SK-N-SH (cell line): ENCODE measurements at regions not wholly inside any gene's neighbourhood (a gene's known extent, or its start where the extent isn't known, plus 50 kb on each side); places are given as distances from the start of the nearest gene placed in this dataset.

Source experiments
- CTCF ChIA-PET: fragments of 300-600, 350-600 bp; formaldehyde crosslinking; extraction: SDS; loops from one replicate; lab custom pipeline; 2021; lab: Yijun Ruan, JAX
- POLR2A ChIA-PET: fragments of 350-600 bp; sonication (Branson Sonifier 250); formaldehyde crosslinking; extraction: SDS; loops from one replicate; lab custom pipeline; 2020; ENCODE audit warnings: antibody characterized with exemption, inconsistent platforms; lab: Yijun Ruan, JAX
- DNase-seq: peaks from one replicate; pipeline ENCODE4 v3.0.0; 2012
- H2AFZ ChIP-seq: fragments of 200-600 bp; sonication (generic); 2 replicates; pipeline ENCODE4 v1.8.1; 2016; ENCODE audit warnings: antibody characterized with exemption, mild to moderate bottlenecking, low read depth
- H3F3A ChIP-seq: fragments of 200-600 bp; sonication (generic); replicated peaks from 2 replicates; pipeline ENCODE3; 2016; ENCODE audit warnings: antibody characterized with exemption, mild to moderate bottlenecking; ENCODE audit not compliant: insufficient read depth
- H3K27ac ChIP-seq, 2 experiments: fragments of 200-500 bp in 1 of 2; fragments of 200-600 bp in 1 of 2; sonication (Bioruptor generic) in 1 of 2; sonication (generic), shearing (Covaris generic) in 1 of 2; 2 replicates each; pipeline versions ENCODE4 v1.5.1 to v1.6.1; 2014 to 2016; ENCODE audit warnings: low read depth in 2 of 2, inconsistent platforms in 1 of 2, low read length in 1 of 2, mild to moderate bottlenecking in 1 of 2, mixed read lengths in 1 of 2
- H3K27me3 ChIP-seq: fragments of 200-600 bp; sonication (generic), shearing (Covaris generic); 2 replicates; pipeline ENCODE4 v1.6.1; 2016; ENCODE audit warnings: mixed run types; ENCODE audit not compliant: insufficient read depth
- H3K36me3 ChIP-seq, 2 experiments: fragments of 200-500 bp in 1 of 2; fragments of 200-600 bp in 1 of 2; sonication (Bioruptor generic) in 1 of 2; sonication (generic) in 1 of 2; replicated peaks in 1 of 2; 2 replicates each; pipeline versions ENCODE3 to v1.5.1; 2014 to 2016; ENCODE audit warnings: low read length in 1 of 2, mild to moderate bottlenecking in 1 of 2; ENCODE audit not compliant: insufficient read depth in 2 of 2, control insufficient read depth in 1 of 2
- H3K4me1 ChIP-seq, 2 experiments: fragments of 200-500 bp in 1 of 2; fragments of 200-600 bp in 1 of 2; sonication (Bioruptor generic) in 1 of 2; sonication (generic), shearing (Covaris generic) in 1 of 2; 2 replicates each; pipeline versions ENCODE4 v1.5.1 to v1.6.1; 2014 to 2016; ENCODE audit warnings: low read depth in 1 of 2, low read length in 1 of 2, mixed run types in 1 of 2; ENCODE audit not compliant: insufficient read depth in 2 of 2, control insufficient read depth in 1 of 2
- H3K4me2 ChIP-seq: fragments of 200-600 bp; sonication (generic), shearing (Covaris generic); 2 replicates; pipeline ENCODE4 v1.6.1; 2017; ENCODE audit warnings: mixed run types
- H3K4me3 ChIP-seq, 2 experiments: fragments of 200-500 bp in 1 of 2; fragments of 200-600 bp in 1 of 2; sonication (Bioruptor generic) in 1 of 2; sonication (generic), shearing (Covaris generic) in 1 of 2; 2 replicates each; pipeline versions ENCODE4 v1.5.1 to v1.8.1; 2014 to 2016; ENCODE audit warnings: low read depth in 2 of 2, inconsistent platforms in 1 of 2, low read length in 1 of 2, mild to moderate bottlenecking in 1 of 2, mixed read lengths in 1 of 2, moderate library complexity in 1 of 2
- H3K79me2 ChIP-seq: fragments of 200-600 bp; sonication (generic); 2 replicates; pipeline ENCODE4 v1.8.1; 2017; ENCODE audit warnings: mild to moderate bottlenecking; ENCODE audit not compliant: insufficient read depth
- H3K9ac ChIP-seq: fragments of 200-600 bp; sonication (generic); 2 replicates; pipeline ENCODE4 v1.6.1; 2017; ENCODE audit warnings: mixed run types
- H3K9me2 ChIP-seq: fragments of 200-600 bp; sonication (generic); 2 replicates; pipeline ENCODE4 v1.6.1; 2017; ENCODE audit warnings: mixed run types
- H3K9me3 ChIP-seq: fragments of 200-600 bp; sonication (generic); 2 replicates; pipeline ENCODE4 v1.6.1; 2017; ENCODE audit warnings: mixed run types, mild to moderate bottlenecking, moderate library complexity
- H4K20me1 ChIP-seq: fragments of 200-600 bp; sonication (generic); 2 replicates; pipeline ENCODE4 v1.6.1; 2017; ENCODE audit warnings: mild to moderate bottlenecking, mixed run types; ENCODE audit not compliant: insufficient read depth
- CHD2 ChIP-seq: fragments of 150-350 bp; IDR thresholded peaks from 2 replicates; pipeline ENCODE4 v1.6.1; 2018; ENCODE audit warnings: low read length; ENCODE audit not compliant: partially characterized antibody
- ELF1 ChIP-seq: IDR thresholded peaks from 2 replicates; pipeline ENCODE4 v1.4.0; 2012
- EP300 ChIP-seq, 2 experiments: IDR thresholded peaks; 2 replicates each; pipeline versions ENCODE4 v1.4.0 to v1.6.1; 2012; ENCODE audit warnings: borderline replicate concordance in 1 of 2, low read depth in 1 of 2, low read length in 1 of 2
- EZH2phosphoT487 ChIP-seq: fragments of 200-600 bp; sonication (generic); IDR thresholded peaks from 2 replicates; pipeline ENCODE4 v1.6.1; 2017; ENCODE audit warnings: low read depth, mixed run types, mild to moderate bottlenecking, antibody characterized with exemption, moderate library complexity, borderline replicate concordance
- FOSL2 ChIP-seq: IDR thresholded peaks from 2 replicates; pipeline ENCODE4 v1.4.0; 2012; ENCODE audit warnings: low read depth, mild to moderate bottlenecking, moderate library complexity, borderline replicate concordance
- FOXJ3 ChIP-seq: sonication (generic); formaldehyde crosslinking; IDR thresholded peaks from 2 replicates; pipeline ENCODE4 v1.5.1; 2020; ENCODE audit warnings: mild to moderate bottlenecking, missing genetic modification reagents
- GABPA ChIP-seq: IDR thresholded peaks from 2 replicates; pipeline ENCODE4 v1.4.0; 2012; ENCODE audit warnings: low read depth, mild to moderate bottlenecking
- GATA2 ChIP-seq: sonication (generic); formaldehyde crosslinking; IDR thresholded peaks from 2 replicates; pipeline ENCODE4 v1.5.0; 2020; ENCODE audit warnings: mild to moderate bottlenecking, missing genetic modification reagents
- MEF2A ChIP-seq: IDR thresholded peaks from 2 replicates; pipeline ENCODE4 v1.4.0; 2012; ENCODE audit warnings: low read depth, borderline replicate concordance
- MXI1 ChIP-seq: IDR thresholded peaks from 2 replicates; pipeline ENCODE4 v1.6.1; 2012; ENCODE audit warnings: mild to moderate bottlenecking, low read depth, low read length, improper control_type of control experiment
- NFIC ChIP-seq: IDR thresholded peaks from 2 replicates; pipeline ENCODE4 v1.4.0; 2012; ENCODE audit warnings: borderline replicate concordance
- NRF1 ChIP-seq: IDR thresholded peaks from 2 replicates; pipeline ENCODE4 v1.6.1; 2012; ENCODE audit warnings: low read depth, mild to moderate bottlenecking, low read length
- RFX5 ChIP-seq: IDR thresholded peaks from 2 replicates; pipeline ENCODE4 v1.6.1; 2012; ENCODE audit warnings: mild to moderate bottlenecking, improper control_type of control experiment, low read length
- RXRA ChIP-seq: IDR thresholded peaks from 2 replicates; pipeline ENCODE4 v1.4.0; 2012; ENCODE audit warnings: low read depth, mild to moderate bottlenecking, borderline replicate concordance
- TCF12 ChIP-seq: IDR thresholded peaks from 2 replicates; pipeline ENCODE4 v1.4.0; 2012
- TEAD4 ChIP-seq: IDR thresholded peaks from 2 replicates; pipeline ENCODE4 v1.4.0; 2012; ENCODE audit warnings: mild to moderate bottlenecking, borderline replicate concordance; ENCODE audit not compliant: insufficient read depth
- YY1 ChIP-seq: IDR thresholded peaks from 2 replicates; pipeline ENCODE4 v1.4.0; 2012; ENCODE audit warnings: low read depth, mild to moderate bottlenecking
- WGBS: methylation state at CpG from one replicate; pipeline ENCODE4 v1.1.6; 2017; ENCODE audit warnings: low lambda C conversion rate; 5-methylcytosine and 5-hydroxymethylcytosine counted together
- TF ChIP-seq, protein P1 (sequence below): IDR thresholded peaks from 2 replicates; pipeline ENCODE4 v1.4.0; 2012; ENCODE audit warnings: low read depth
- TF ChIP-seq, protein P2 (sequence below): IDR thresholded peaks from 2 replicates; pipeline ENCODE4; 2012
- TF ChIP-seq, protein P3 (sequence below): fragments of 150-350 bp; IDR thresholded peaks from 2 replicates; pipeline ENCODE4 v1.6.1; 2016; ENCODE audit warnings: mild to moderate bottlenecking, low read depth, low read length
- TF ChIP-seq, protein P4 (sequence below): IDR thresholded peaks from 2 replicates; pipeline ENCODE4 v1.4.0; 2012; ENCODE audit warnings: low read depth, borderline replicate concordance
- TF ChIP-seq, protein P5 (sequence below): fragments of 150-350 bp; IDR thresholded peaks from 2 replicates; pipeline ENCODE4 v1.6.1; 2017; ENCODE audit warnings: antibody characterized with exemption, low read length, low read depth, borderline replicate concordance

DNA sequence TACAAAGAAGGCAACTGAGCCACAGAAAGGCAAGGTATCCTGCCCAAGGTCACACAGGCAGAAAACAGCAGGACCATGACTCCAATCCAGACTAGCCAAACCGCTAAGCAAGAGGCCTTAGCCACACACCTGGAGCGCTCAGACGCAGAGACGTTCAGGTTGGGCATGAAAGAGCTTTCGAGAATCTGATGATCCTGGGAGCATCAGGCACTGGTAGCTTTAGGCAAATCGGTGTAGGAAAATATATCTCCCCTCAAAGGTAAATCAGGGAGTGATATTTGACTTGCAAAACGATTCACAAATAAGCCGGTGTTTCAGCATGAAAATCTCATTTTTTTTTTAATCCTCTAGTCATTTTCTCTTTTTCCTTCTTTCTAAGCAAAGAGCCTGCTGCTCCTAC is 279.0 kb downstream of the MRTFB start:
- CTCF ChIA-PET: no interaction called here
- no peaks in the 10 kb centered on the region for H4K20me1 ChIP-seq
- no peak overlapping the region for H2AFZ ChIP-seq
- H3K4me1 ChIP-seq: no peaks in the 10 kb centered on the region
- no peak overlapping the region for H3K4me3 ChIP-seq
- no peaks in the 10 kb centered on the region for H3K79me2 ChIP-seq
- no peaks in the 10 kb centered on the region for H3K36me3 ChIP-seq
- no peak overlapping the region for H3K27ac ChIP-seq
- 83% methylated on average over 8 of the region's 8 CpGs for WGBS
- no peaks in the 10 kb centered on the region for H3K27me3 ChIP-seq
- no peaks in the 10 kb centered on the region for H3F3A ChIP-seq
- H3K9me2 ChIP-seq: no peaks in the 10 kb centered on the region
- DNase-seq: no peak
- H3K9me3 ChIP-seq: no peaks in the 10 kb centered on the region
- H3K4me2 ChIP-seq: no peak overlapping the region
- H3K9ac ChIP-seq: no peak overlapping the region
- no peak for TF ChIP-seq TEAD4
- no peak for TF ChIP-seq TCF12
- no peak for TF ChIP-seq YY1
- TF ChIP-seq EP300 (IDR thresholded peaks at IDR 0.05; ENCODE audit: borderline replicate concordance in 1 of 2, low read depth in 1 of 2, low read length in 1 of 2): no peak
- TF ChIP-seq, protein P1, sequence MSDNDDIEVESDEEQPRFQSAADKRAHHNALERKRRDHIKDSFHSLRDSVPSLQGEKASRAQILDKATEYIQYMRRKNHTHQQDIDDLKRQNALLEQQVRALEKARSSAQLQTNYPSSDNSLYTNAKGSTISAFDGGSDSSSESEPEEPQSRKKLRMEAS: no peak
- TF ChIP-seq RFX5: no peak
- no peak for TF ChIP-seq MEF2A
- POLR2A ChIA-PET: no interaction called here

DNA sequence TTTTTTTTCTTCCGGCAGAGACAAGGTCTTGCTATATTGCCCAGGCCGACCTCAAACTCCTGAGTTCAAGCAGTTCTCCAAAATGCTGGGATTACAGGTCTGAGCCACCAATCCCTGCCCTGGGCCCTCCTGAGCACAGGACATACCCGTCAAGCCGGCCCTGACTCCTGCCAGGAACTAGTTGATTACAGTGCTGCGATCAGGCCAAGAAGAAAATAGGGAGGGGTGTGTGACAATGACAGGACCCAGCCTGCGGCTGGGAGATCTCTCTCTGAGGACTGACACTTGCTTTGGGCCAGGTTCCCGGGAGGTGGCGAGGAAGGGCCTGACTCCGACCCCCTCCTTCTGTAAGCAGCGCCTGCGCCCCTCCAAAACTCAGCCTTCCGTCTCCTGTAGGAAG is 276.6 kb downstream of the MRTFB start:
- Histone ChIP-seq H3K9me3 (no peaks in the 10 kb centered on the region), H3K27me3 (no peaks in the 10 kb centered on the region), H3K79me2 (no peaks in the 10 kb centered on the region), H3F3A (no peaks in the 10 kb centered on the region), H3K4me1 (no peaks in the 10 kb centered on the region), H3K9ac (no peak overlapping the region), H3K4me3 (no peak overlapping the region), H4K20me1 (no peaks in the 10 kb centered on the region), H3K36me3 (no peaks in the 10 kb centered on the region), H3K9me2 (no peaks in the 10 kb centered on the region), H2AFZ (no peak overlapping the region), H3K27ac (no peak overlapping the region), H3K4me2 (no peak overlapping the region)
- POLR2A ChIA-PET: interaction anchor here (0.6 kb wide), 1 partner anchor 9 kb away, joined by 3 read pairs; no protein-coding TSS in a partner anchor
- CTCF ChIA-PET: no interaction called here
- no peak for DNase-seq
- whole genome bisulfite sequencing: 86% methylated on average over 12 of the region's 12 CpGs
- TF ChIP-seq TEAD4: no peak
- no peak for TF ChIP-seq EZH2phosphoT487
- no peak for TF ChIP-seq NFIC
- TF ChIP-seq GABPA: no peak
- TF ChIP-seq CHD2: no peak
- TF ChIP-seq, protein P2, sequence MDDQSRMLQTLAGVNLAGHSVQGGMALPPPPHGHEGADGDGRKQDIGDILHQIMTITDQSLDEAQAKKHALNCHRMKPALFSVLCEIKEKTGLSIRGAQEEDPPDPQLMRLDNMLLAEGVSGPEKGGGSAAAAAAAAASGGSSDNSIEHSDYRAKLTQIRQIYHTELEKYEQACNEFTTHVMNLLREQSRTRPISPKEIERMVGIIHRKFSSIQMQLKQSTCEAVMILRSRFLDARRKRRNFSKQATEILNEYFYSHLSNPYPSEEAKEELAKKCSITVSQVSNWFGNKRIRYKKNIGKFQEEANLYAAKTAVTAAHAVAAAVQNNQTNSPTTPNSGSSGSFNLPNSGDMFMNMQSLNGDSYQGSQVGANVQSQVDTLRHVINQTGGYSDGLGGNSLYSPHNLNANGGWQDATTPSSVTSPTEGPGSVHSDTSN: no peak
- TF ChIP-seq FOXJ3 (CRISPR knock-in tag): no peak
- no peak for TF ChIP-seq MXI1
- no peak for TF ChIP-seq GATA2 (CRISPR knock-in tag)
- TF ChIP-seq, protein P3, sequence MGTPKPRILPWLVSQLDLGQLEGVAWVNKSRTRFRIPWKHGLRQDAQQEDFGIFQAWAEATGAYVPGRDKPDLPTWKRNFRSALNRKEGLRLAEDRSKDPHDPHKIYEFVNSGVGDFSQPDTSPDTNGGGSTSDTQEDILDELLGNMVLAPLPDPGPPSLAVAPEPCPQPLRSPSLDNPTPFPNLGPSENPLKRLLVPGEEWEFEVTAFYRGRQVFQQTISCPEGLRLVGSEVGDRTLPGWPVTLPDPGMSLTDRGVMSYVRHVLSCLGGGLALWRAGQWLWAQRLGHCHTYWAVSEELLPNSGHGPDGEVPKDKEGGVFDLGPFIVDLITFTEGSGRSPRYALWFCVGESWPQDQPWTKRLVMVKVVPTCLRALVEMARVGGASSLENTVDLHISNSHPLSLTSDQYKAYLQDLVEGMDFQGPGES: no peak
- TF ChIP-seq ELF1: no peak
- TF ChIP-seq, protein P1: no peak
- TF ChIP-seq, protein P4, sequence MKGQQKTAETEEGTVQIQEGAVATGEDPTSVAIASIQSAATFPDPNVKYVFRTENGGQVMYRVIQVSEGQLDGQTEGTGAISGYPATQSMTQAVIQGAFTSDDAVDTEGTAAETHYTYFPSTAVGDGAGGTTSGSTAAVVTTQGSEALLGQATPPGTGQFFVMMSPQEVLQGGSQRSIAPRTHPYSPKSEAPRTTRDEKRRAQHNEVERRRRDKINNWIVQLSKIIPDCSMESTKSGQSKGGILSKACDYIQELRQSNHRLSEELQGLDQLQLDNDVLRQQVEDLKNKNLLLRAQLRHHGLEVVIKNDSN: no peak
- no peak for TF ChIP-seq RXRA
- TF ChIP-seq, protein P5, sequence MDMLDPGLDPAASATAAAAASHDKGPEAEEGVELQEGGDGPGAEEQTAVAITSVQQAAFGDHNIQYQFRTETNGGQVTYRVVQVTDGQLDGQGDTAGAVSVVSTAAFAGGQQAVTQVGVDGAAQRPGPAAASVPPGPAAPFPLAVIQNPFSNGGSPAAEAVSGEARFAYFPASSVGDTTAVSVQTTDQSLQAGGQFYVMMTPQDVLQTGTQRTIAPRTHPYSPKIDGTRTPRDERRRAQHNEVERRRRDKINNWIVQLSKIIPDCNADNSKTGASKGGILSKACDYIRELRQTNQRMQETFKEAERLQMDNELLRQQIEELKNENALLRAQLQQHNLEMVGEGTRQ: no peak
- TF ChIP-seq FOSL2: no peak
- TF ChIP-seq NRF1: no peak
